UCSD-AML1 (cell line): ENCODE measurements at regions not wholly inside any gene's neighbourhood (a gene's known extent, or its start where the extent isn't known, plus 50 kb on each side); places are given as distances from the start of the nearest gene placed in this dataset.
"Not testable (repeated sequence)": the region's sequence is repeated elsewhere in the genome, so short reads cannot be mapped to it uniquely, and the experiment has no call there.

Experiments used
- DNase-seq: peaks from one replicate; lab custom pipeline; 2025; ENCODE audit not compliant: unreplicated experiment; lab: John Stamatoyannopoulos, UW

GRCh38 chr2:8333832-8334187 lies 348.0 kb upstream of the ID2 start:
- DNase-seq: not testable (repeated sequence)

- DNase-seq: no peak
These were observed 347.0 kb upstream of the ID2 start for GRCh38 chr2:8334866-8335325.

- no peak for DNase-seq
These were observed 346.1 kb upstream of the ID2 start for GRCh38 chr2:8335801-8336200.

- DNase-seq: no peak
These were observed 344.5 kb upstream of the ID2 start for GRCh38 chr2:8337321-8337720.

- DNase-seq: no peak
These were observed 339.4 kb upstream of the ID2 start for GRCh38 chr2:8342407-8342806.

GRCh38 chr2:8343031-8343430 lies 338.8 kb upstream of the ID2 start:
- DNase-seq: no peak

GRCh38 chr2:8344144-8345097 lies 337.4 kb upstream of the ID2 start:
- DNase-seq: no peak

- no peak for DNase-seq
These were observed 336.7 kb upstream of the ID2 start for GRCh38 chr2:8345200-8345599.

- no peak for DNase-seq
These were observed 335.6 kb upstream of the ID2 start for GRCh38 chr2:8346208-8346607.

GRCh38 chr2:8346706-8347430 lies 335.0 kb upstream of the ID2 start:
- DNase-seq: no peak

GRCh38 chr2:8348911-8349310 lies 332.9 kb upstream of the ID2 start:
- DNase-seq: not testable (repeated sequence)

GRCh38 chr2:8352296-8352695 lies 329.6 kb upstream of the ID2 start:
- DNase-seq: no peak

GRCh38 chr2:8352989-8353388 lies 328.9 kb upstream of the ID2 start:
- no peak for DNase-seq

GRCh38 chr2:8355102-8355859 lies 326.6 kb upstream of the ID2 start:
- DNase-seq: no peak

- DNase-seq: no peak
These were observed 323.9 kb upstream of the ID2 start for GRCh38 chr2:8357738-8358518.

GRCh38 chr2:8361930-8362329 lies 319.9 kb upstream of the ID2 start:
- no peak for DNase-seq

- no peak for DNase-seq
These were observed 318.7 kb upstream of the ID2 start for GRCh38 chr2:8363161-8363560.

- DNase-seq: no peak
These were observed 317.2 kb upstream of the ID2 start for GRCh38 chr2:8364668-8365067.

- no peak for DNase-seq
These were observed 316.4 kb upstream of the ID2 start for GRCh38 chr2:8365331-8365910.

GRCh38 chr2:8367833-8368232 lies 314.0 kb upstream of the ID2 start:
- no peak for DNase-seq
